Karpas-422 (cell line): ENCODE measurements at regions not wholly inside any gene's neighbourhood (a gene's known extent, or its start where the extent isn't known, plus 50 kb on each side); places are given as distances from the start of the nearest gene placed in this dataset. TPM values are rescaled to one million over a fixed set of nuclear protein-coding genes. Genes with fewer than 3 reads are reported as not detected.
"Not testable (repeated sequence)": the region's sequence is repeated elsewhere in the genome, so short reads cannot be mapped to it uniquely, and the experiment has no call there.

ENCODE experiments used
- DNase-seq: peaks from one replicate; pipeline ENCODE4 v3.0.0-alpha.2; 2015
- H2AFZ ChIP-seq: fragments of 200-600 bp; sonication (generic); 2 replicates; pipeline ENCODE4 v1.6.1; 2014; ENCODE audit warnings: antibody characterized with exemption, low read length, mixed read lengths
- H3K27ac ChIP-seq: fragments of 200-600 bp; sonication (generic); 2 replicates; pipeline ENCODE4 v1.5.1; 2014; ENCODE audit warnings: mild to moderate bottlenecking, low read length, moderate library complexity
- H3K27me3 ChIP-seq: fragments of 200-600 bp; sonication (generic); 2 replicates; pipeline ENCODE4 v1.6.1; 2014; ENCODE audit warnings: low read length, mixed read lengths
- H3K36me3 ChIP-seq: fragments of 200-600 bp; sonication (generic); 2 replicates; pipeline ENCODE4 v1.6.1; 2014; ENCODE audit warnings: low read length, mixed read lengths; ENCODE audit not compliant: insufficient read depth
- H3K4me1 ChIP-seq: fragments of 200-600 bp; sonication (generic); 2 replicates; pipeline ENCODE4 v1.6.1; 2014; ENCODE audit warnings: mild to moderate bottlenecking, low read length, mixed read lengths
- H3K4me2 ChIP-seq: fragments of 200-600 bp; sonication (generic); 2 replicates; pipeline ENCODE4 v1.6.1; 2014; ENCODE audit warnings: low read length, low read depth, mild to moderate bottlenecking; ENCODE audit not compliant: poor library complexity, severe bottlenecking
- H3K4me3 ChIP-seq: fragments of 200-600 bp; sonication (generic); 2 replicates; pipeline ENCODE4 v1.5.1; 2014; ENCODE audit warnings: mild to moderate bottlenecking, antibody characterized with exemption, low read length, mixed read lengths
- H3K79me2 ChIP-seq: fragments of 200-600 bp; sonication (generic); 2 replicates; pipeline ENCODE4 v1.6.1; 2014; ENCODE audit warnings: mild to moderate bottlenecking, low read length, mixed read lengths
- H3K9ac ChIP-seq: fragments of 200-600 bp; sonication (generic); 2 replicates; pipeline ENCODE4 v1.6.0; 2014; ENCODE audit warnings: low read length
- H3K9me2 ChIP-seq: fragments of 200-600 bp; sonication (generic), shearing (Covaris generic); replicated peaks from 2 replicates; pipeline ENCODE4 v1.6.0; 2014; ENCODE audit warnings: mild to moderate bottlenecking, low read length, moderate library complexity; ENCODE audit not compliant: insufficient read depth
- H3K9me3 ChIP-seq: fragments of 300-700, 200-600 bp; sonication (generic); 2 replicates; pipeline ENCODE4 v1.6.1; 2014; ENCODE audit warnings: low read length, mixed read lengths
- H4K20me1 ChIP-seq: fragments of 200-600 bp; sonication (generic); 2 replicates; pipeline ENCODE4 v1.6.1; 2014; ENCODE audit warnings: mild to moderate bottlenecking, antibody characterized with exemption, low read length, low read depth; ENCODE audit not compliant: insufficient read depth
- small RNA-seq: library from RNA; depleted of rRNA; stranded (forward); fragments of <200 nt; gene quantifications from one replicate; pipeline ENCODE3, GENCODE V24; 2014

DNA sequence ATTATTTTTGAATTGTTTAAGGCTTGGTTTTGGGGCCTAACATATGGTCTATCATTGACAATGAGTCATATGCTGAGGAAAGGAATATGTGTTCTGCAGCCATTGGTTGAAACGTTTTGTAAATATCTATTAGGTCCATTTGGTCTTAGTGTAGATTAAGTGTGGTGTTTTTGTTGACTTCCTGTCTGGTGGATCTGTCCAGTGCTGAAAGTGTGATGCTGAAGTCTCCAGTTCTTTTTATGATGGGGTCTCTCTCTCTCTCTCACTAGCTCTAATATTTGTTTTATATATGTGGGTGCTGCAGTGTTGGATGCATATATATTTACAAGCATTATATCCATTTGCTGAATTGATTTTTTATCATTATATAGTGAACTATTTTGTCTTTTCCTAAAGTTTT is 727.2 kb downstream of the KHDRBS2 start:
- Histone ChIP-seq H3K9me2 (no peaks in the 10 kb centered on the region), H3K27me3 (no peaks in the 10 kb centered on the region), H4K20me1 (no peaks in the 10 kb centered on the region), H3K36me3 (no peaks in the 10 kb centered on the region), H3K4me3 (no peak overlapping the region), H3K27ac (no peak overlapping the region), H2AFZ (no peak overlapping the region), H3K79me2 (no peaks in the 10 kb centered on the region), H3K9me3 (0 out of 2 replicates have a peak, but pooled peaks cover 3% of the 10 kb centered on the region), H3K9ac (no peak overlapping the region), H3K4me1 (no peaks in the 10 kb centered on the region), H3K4me2 (no peak overlapping the region)
- peak; percentile 36 for DNase-seq

DNA sequence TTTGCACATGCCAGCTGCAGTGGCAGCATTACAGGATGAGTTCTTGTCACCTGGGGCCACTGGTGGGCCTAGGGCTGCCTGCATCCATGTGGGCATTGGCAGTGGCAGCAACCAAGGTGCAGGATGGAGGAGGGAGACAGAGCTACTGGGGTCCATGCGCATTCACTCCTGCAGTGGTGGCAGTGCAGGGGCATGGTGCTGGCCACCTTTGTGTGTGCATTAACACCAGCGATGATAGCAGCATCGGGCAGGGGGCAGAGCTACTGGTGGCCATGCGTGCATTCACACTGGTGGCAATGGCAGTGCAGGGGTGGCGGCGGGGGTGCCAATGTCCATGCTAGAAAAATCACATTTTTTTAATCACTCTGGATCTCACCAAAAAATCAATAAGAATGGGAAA is 730.0 kb downstream of the KHDRBS2 start:
- Histone ChIP-seq H3K27me3 (no peaks in the 10 kb centered on the region), H3K9me2 (no peaks in the 10 kb centered on the region), H3K9me3 (0 out of 2 replicates have a peak, but pooled peaks cover 3% of the 10 kb centered on the region), H4K20me1 (no peaks in the 10 kb centered on the region), H3K9ac (no peak overlapping the region), H3K36me3 (no peaks in the 10 kb centered on the region), H3K79me2 (no peaks in the 10 kb centered on the region), H3K27ac (no peak overlapping the region), H3K4me2 (no peak overlapping the region), H3K4me3 (no peak overlapping the region), H3K4me1 (no peaks in the 10 kb centered on the region), H2AFZ (no peak overlapping the region)
- DNase-seq: no peak

DNA sequence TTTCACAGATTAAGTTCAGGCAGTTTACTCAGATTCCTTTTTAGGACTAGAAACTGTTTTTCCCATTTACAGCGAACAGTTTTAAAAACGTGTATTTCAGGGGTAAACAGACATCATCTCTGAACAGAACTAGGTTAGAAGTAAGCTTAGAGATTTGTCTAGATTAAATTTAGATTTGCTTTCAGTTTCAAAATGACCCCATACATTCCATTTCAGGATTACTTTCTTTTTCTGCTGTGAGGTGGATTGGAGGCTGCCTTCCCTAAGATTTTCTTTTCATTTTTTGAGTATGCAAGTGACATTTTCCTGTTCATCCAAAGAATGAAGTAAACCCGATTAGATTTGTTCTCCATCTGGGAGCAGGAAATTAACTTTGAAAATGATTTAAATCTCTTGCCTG is 747.2 kb downstream of the KHDRBS2 start:
- no peaks in the 10 kb centered on the region for H3K36me3 ChIP-seq
- H3K4me3 ChIP-seq: no peak overlapping the region
- peaks cover 8% of the 10 kb centered on the region for H3K4me1 ChIP-seq
- H3K9me2 ChIP-seq: no peaks in the 10 kb centered on the region
- H2AFZ ChIP-seq: 0 out of 2 replicates have a peak overlapping the region, but pooled peaks have one; percentile 15
- H3K4me2 ChIP-seq: peak overlapping the region; percentile 14
- no peaks in the 10 kb centered on the region for H3K9me3 ChIP-seq
- no peak overlapping the region for H3K27ac ChIP-seq
- H3K79me2 ChIP-seq: no peaks in the 10 kb centered on the region
- no peaks in the 10 kb centered on the region for H3K27me3 ChIP-seq
- DNase-seq: no peak
- H3K9ac ChIP-seq: no peak overlapping the region
- no peaks in the 10 kb centered on the region for H4K20me1 ChIP-seq

DNA sequence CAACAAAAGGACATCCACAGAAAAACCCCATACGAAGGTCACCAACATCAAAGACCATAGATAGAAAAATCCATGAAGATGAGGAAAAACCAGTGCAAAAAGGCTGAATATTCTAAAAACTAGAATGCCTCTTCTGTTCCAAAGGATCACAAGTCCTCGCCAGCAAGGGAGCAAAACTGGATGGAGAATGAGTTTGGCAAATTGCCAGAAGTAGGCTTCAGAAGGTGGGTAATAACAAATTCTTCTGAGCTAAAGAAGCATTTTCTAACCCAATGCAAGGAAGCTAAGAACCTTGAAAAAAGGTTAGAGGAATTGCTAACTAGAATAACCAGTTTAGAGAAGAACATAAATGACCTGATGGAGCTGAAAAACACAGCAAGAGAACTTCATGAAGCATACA is 753.3 kb downstream of the KHDRBS2 start:
- not testable (repeated sequence) for H3K9me2 ChIP-seq, H3K79me2 ChIP-seq

More for the DNA sequence above, 753.3 kb downstream of the KHDRBS2 start:
- not testable (repeated sequence) for H3K27ac ChIP-seq, H2AFZ ChIP-seq, H3K36me3 ChIP-seq, DNase-seq, H3K4me2 ChIP-seq, H3K27me3 ChIP-seq, H3K4me3 ChIP-seq, H4K20me1 ChIP-seq, H3K9ac ChIP-seq, H3K4me1 ChIP-seq, H3K9me3 ChIP-seq

Small RNA genes lying in the stretch of these regions (small RNA-seq; reads per million reads assigned to genes)
- not detected for gene MTRNR2L9
